Activated T-cell treated with anti-CD3 and anti-CD28 coated beads for 4 hours (primary cell): ENCODE measurements at regions not wholly inside any gene's neighbourhood (a gene's known extent, or its start where the extent isn't known, plus 50 kb on each side); places are given as distances from the start of the nearest gene placed in this dataset.

Experiments
- DNase-seq: peaks from one replicate; pipeline ENCODE4 v3.0.0-alpha.2; 2020

DNA sequence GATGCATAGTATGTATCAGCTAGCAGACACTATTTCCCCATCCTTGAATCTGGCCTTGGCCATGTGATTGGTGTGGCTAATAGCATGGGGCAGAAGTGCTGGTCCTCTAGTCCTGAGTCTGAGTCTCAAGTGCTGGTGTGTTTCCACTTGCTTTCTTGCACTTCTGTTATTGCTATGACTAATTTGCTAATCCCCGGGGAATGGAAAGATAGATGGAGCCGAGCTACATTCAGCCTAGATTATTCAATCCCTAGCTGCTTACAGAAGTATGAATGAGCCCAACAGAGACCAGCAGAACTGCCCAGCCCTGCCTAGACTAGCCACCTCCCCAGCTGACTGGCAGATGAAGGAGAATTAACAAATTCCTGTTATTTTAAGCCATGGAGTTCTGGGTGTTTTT, 53.2 kb upstream of the SYPL1 start:
- no peak for DNase-seq

DNA sequence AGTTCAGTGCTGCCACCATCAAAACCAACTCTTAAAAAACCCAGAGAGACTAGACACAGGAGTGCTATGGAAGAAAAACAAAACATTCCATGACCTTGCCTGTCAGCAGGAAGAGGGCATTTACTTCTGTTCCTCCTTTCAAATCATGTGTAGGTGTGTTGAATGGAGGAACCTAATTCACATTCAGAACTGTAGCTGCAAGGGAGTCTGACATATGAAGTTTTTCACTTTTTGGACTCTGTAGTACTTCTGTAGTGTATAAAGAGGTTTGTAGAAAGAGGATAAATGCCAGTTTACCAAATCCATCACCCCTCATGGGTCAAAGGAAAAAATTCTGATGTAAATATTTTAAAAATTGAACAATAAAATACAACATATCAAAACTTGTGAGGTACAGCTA, 51.1 kb upstream of the SYPL1 start:
- no peak for DNase-seq
